ENCODE measurements at regions not wholly inside any gene's neighbourhood (a gene's known extent, or its start where the extent isn't known, plus 50 kb on each side); places are given as distances from the start of the nearest gene placed in this dataset.

GRCh38 chr2:71941726-71942525 is 205.7 kb downstream of the CYP26B1 start:
- Histone ChIP-seq H3K36me3 (replicated peaks in 1 of 2; ENCODE audit: insufficient read depth in 1 of 2, low read depth in 2 of 2) (no peaks in the 10 kb centered on the region), H3K27ac (no peak overlapping the region), H3K4me1 (no peaks in the 10 kb centered on the region), H3K27me3 (no peaks in the 10 kb centered on the region), H3K4me3 (no peak overlapping the region), H3K9me3 (no peaks in the 10 kb centered on the region)
- no peak for DNase-seq
- intact Hi-C loops (cut with DNase I), result no loop called here
- no peak for ATAC-seq
- WGBS, 2 donors, result 82 to 89% methylated on average over 11 of the region's 11 CpGs
- no peak for TF ChIP-seq CTCF (IDR thresholded peaks at IDR 0.05)
- TF ChIP-seq POLR2A (IDR thresholded peaks at IDR 0.05), result no peak

GRCh38 chr2:71940695-71941094 is 207.0 kb downstream of the CYP26B1 start:
- Histone ChIP-seq H3K4me3 (no peak overlapping the region), H3K36me3 (replicated peaks in 1 of 2; ENCODE audit: insufficient read depth in 1 of 2, low read depth in 2 of 2) (no peaks in the 10 kb centered on the region), H3K27ac (no peak overlapping the region), H3K9me3 (no peaks in the 10 kb centered on the region), H3K4me1 (no peaks in the 10 kb centered on the region), H3K27me3 (no peaks in the 10 kb centered on the region)
- ATAC-seq (no peak), DNase-seq (no peak)
- TF ChIP-seq POLR2A (IDR thresholded peaks at IDR 0.05), result no peak
- TF ChIP-seq CTCF (IDR thresholded peaks at IDR 0.05), result no peak
- intact Hi-C loops (cut with DNase I), result no loop called here
- WGBS, 2 donors, result 58 to 70% methylated on average over 5 of the region's 5 CpGs

- no peak overlapping the region for H3K4me3 ChIP-seq
- DNase-seq (no peak), ATAC-seq (no peak)
- H3K4me1 ChIP-seq, result no peaks in the 10 kb centered on the region
- no peaks in the 10 kb centered on the region for H3K36me3 ChIP-seq (replicated peaks in 1 of 2; ENCODE audit: insufficient read depth in 1 of 2, low read depth in 2 of 2)
- intact Hi-C loops (cut with DNase I), result no loop called here
- 79 to 86% methylated on average over 7 to 13 of the region's 13 CpGs for WGBS, 2 donors
- no peak for TF ChIP-seq CTCF (IDR thresholded peaks at IDR 0.05)
- TF ChIP-seq POLR2A (IDR thresholded peaks at IDR 0.05), result no peak
- no peaks in the 10 kb centered on the region for H3K27me3 ChIP-seq
- no peaks in the 10 kb centered on the region for H3K9me3 ChIP-seq
- no peak overlapping the region for H3K27ac ChIP-seq
These were observed 207.8 kb downstream of the CYP26B1 start for GRCh38 chr2:71939588-71940535.

- DNase-seq (no peak), ATAC-seq (no peak)
- TF ChIP-seq POLR2A (IDR thresholded peaks at IDR 0.05) (no peak), CTCF (IDR thresholded peaks at IDR 0.05) (no peak)
- H3K27ac ChIP-seq, result no peak overlapping the region
- intact Hi-C loops (cut with DNase I), result no loop called here
- no peaks in the 10 kb centered on the region for H3K4me1 ChIP-seq
- H3K36me3 ChIP-seq (replicated peaks in 1 of 2; ENCODE audit: insufficient read depth in 1 of 2, low read depth in 2 of 2), result no peaks in the 10 kb centered on the region
- H3K4me3 ChIP-seq, result no peak overlapping the region
- H3K9me3 ChIP-seq, result no peaks in the 10 kb centered on the region
- no peaks in the 10 kb centered on the region for H3K27me3 ChIP-seq
- 79 to 81% methylated on average over 13 of the region's 13 CpGs for WGBS, 2 donors
These were observed 208.7 kb downstream of the CYP26B1 start for GRCh38 chr2:71938659-71939587.
